ENCODE measurements at regions not wholly inside any gene's neighbourhood (a gene's known extent, or its start where the extent isn't known, plus 50 kb on each side); places are given as distances from the start of the nearest gene placed in this dataset.

DNA sequence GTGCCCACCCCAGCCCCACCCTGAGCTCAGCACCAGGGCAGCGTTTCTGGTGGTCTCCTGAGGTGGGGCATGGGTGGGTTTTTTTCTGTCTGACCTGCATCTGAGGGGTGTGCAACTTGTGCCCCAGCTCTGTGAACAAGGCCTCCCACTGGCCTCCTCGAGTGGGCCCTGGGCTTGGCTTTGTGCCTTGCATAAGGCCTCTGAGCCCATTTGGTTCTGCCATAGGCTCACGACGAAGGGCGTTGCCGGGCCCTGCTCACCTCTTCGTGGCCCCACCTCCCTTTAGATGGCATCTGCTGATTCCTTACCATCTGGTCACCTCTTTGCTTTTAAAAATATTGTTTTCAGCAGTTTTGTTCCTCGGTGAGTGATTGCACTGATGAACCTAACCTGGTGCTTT is 127.1 kb upstream of the COL5A1 start:
- Histone ChIP-seq H3K27me3 (no peaks in the 10 kb centered on the region), H3K4me1 (no peaks in the 10 kb centered on the region), H3K27ac (no peak overlapping the region), H3K4me3 (no peak overlapping the region), H3K36me3 (no peaks in the 10 kb centered on the region), H3K9me3 (no peaks in the 10 kb centered on the region)
- intact Hi-C loops (cut with DNase I; ENCODE audit: low total_unique reads) = no loop called here
- no peak for TF ChIP-seq POLR2A (IDR thresholded peaks at IDR 0.05)
- TF ChIP-seq, protein P1, sequence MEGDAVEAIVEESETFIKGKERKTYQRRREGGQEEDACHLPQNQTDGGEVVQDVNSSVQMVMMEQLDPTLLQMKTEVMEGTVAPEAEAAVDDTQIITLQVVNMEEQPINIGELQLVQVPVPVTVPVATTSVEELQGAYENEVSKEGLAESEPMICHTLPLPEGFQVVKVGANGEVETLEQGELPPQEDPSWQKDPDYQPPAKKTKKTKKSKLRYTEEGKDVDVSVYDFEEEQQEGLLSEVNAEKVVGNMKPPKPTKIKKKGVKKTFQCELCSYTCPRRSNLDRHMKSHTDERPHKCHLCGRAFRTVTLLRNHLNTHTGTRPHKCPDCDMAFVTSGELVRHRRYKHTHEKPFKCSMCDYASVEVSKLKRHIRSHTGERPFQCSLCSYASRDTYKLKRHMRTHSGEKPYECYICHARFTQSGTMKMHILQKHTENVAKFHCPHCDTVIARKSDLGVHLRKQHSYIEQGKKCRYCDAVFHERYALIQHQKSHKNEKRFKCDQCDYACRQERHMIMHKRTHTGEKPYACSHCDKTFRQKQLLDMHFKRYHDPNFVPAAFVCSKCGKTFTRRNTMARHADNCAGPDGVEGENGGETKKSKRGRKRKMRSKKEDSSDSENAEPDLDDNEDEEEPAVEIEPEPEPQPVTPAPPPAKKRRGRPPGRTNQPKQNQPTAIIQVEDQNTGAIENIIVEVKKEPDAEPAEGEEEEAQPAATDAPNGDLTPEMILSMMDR (IDR thresholded peaks at IDR 0.05) = no peak
- no peak for DNase-seq

GRCh38 chr9:134515026-134515821 is 126.4 kb upstream of the COL5A1 start:
- Histone ChIP-seq H3K9me3 (no peaks in the 10 kb centered on the region), H3K27ac (no peak overlapping the region), H3K36me3 (no peaks in the 10 kb centered on the region), H3K4me1 (no peaks in the 10 kb centered on the region), H3K4me3 (no peak overlapping the region), H3K27me3 (no peaks in the 10 kb centered on the region)
- no peak for DNase-seq
- TF ChIP-seq POLR2A (IDR thresholded peaks at IDR 0.05) = no peak
- TF ChIP-seq, protein P1 (IDR thresholded peaks at IDR 0.05) = no peak
- intact Hi-C loops (cut with DNase I; ENCODE audit: low total_unique reads) = no loop called here

DNA sequence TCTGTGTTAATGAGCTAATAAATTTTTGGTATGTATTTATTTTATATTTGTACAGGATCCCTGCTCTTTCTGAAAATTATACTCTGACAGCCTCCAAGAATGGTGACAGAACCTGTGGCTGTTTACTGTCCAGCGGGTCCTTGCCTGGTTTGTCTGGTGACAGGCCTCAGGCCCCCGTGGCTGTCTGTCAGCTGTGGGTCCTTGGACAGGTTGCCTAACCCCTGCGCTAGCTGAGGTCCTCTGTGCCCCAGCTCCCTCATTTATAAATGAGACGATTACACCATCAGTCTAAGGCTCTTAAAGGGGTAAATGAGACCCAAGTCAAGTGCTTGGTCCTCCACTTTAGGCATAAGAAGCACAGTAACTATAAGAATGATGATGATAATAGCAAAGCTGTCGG is 125.1 kb upstream of the COL5A1 start:
- intact Hi-C loops (cut with DNase I; ENCODE audit: low total_unique reads) = no loop called here
- DNase-seq = no peak
- Histone ChIP-seq H3K4me3 (no peak overlapping the region), H3K27ac (no peak overlapping the region), H3K27me3 (no peaks in the 10 kb centered on the region), H3K4me1 (no peaks in the 10 kb centered on the region), H3K9me3 (no peaks in the 10 kb centered on the region), H3K36me3 (no peaks in the 10 kb centered on the region)
- TF ChIP-seq, protein P1 (IDR thresholded peaks at IDR 0.05) = no peak
- TF ChIP-seq POLR2A (IDR thresholded peaks at IDR 0.05) = no peak

DNA sequence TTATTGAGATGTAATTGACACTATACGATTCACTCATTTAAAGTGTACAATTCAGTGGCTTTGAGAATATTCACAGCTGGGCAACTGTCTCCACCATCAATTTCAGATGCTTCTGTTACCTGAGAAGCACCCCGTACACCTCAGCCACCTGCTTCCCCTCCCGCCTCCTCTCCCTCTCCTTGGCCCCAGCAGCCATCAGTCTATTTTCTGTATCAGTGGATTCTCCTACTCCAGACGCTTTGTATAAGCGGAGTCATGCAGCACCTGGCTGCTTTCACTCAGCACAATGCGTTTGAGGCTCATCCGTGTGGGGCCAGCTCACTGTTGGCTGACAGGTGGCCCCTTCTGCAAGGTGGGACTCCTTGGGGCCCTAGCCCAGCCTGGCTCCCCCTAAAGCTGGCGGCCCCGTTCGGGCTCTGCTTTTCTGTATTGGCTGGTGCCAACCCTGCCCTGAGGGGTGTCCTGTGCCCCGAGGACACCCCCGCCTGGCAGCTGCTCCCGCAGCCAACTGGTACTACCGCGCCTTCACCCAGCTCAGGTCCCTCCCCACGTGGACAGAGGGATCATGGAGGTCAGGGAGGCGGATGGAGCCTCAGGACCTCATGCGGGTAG is 124.4 kb upstream of the COL5A1 start:
- H3K4me3 ChIP-seq = no peak overlapping the region
- H3K27me3 ChIP-seq = no peaks in the 10 kb centered on the region
- no peaks in the 10 kb centered on the region for H3K9me3 ChIP-seq
- no peak for DNase-seq
- H3K36me3 ChIP-seq = no peaks in the 10 kb centered on the region
- no peaks in the 10 kb centered on the region for H3K4me1 ChIP-seq
- no peak overlapping the region for H3K27ac ChIP-seq
- TF ChIP-seq POLR2A (IDR thresholded peaks at IDR 0.05) = no peak
- TF ChIP-seq, protein P1 (IDR thresholded peaks at IDR 0.05) = no peak
- intact Hi-C loops (cut with DNase I; ENCODE audit: low total_unique reads) = no loop called here

GRCh38 chr9:134518004-134518606 is 123.5 kb upstream of the COL5A1 start:
- TF ChIP-seq POLR2A (IDR thresholded peaks at IDR 0.05) = no peak
- TF ChIP-seq, protein P1 (IDR thresholded peaks at IDR 0.05) = no peak
- no peak overlapping the region for H3K27ac ChIP-seq
- H3K4me3 ChIP-seq = no peak overlapping the region
- H3K27me3 ChIP-seq = no peaks in the 10 kb centered on the region
- no peaks in the 10 kb centered on the region for H3K9me3 ChIP-seq
- no peaks in the 10 kb centered on the region for H3K36me3 ChIP-seq
- intact Hi-C loops (cut with DNase I; ENCODE audit: low total_unique reads) = no loop called here
- H3K4me1 ChIP-seq = no peaks in the 10 kb centered on the region
- DNase-seq = no peak

Measured in uterus (tissue), 3 donors.